Astrocyte of the hippocampus (primary cell): ENCODE measurements at regions not wholly inside any gene's neighbourhood (a gene's known extent, or its start where the extent isn't known, plus 50 kb on each side); places are given as distances from the start of the nearest gene placed in this dataset.

Experiments used
- DNase-seq: peaks from one replicate; pipeline ENCODE4 v3.0.0; 2011; ENCODE audit warnings: low read depth, low spot score

GRCh38 chr6:134466771-134467525 is 149.0 kb upstream of the SGK1 start:
- no peak for DNase-seq

GRCh38 chr6:134464690-134465411 is 146.9 kb upstream of the SGK1 start:
- peak; percentile 90 for DNase-seq

- no peak for DNase-seq
Measured at GRCh38 chr6:134458857-134459657, 141.1 kb upstream of the SGK1 start.

DNA sequence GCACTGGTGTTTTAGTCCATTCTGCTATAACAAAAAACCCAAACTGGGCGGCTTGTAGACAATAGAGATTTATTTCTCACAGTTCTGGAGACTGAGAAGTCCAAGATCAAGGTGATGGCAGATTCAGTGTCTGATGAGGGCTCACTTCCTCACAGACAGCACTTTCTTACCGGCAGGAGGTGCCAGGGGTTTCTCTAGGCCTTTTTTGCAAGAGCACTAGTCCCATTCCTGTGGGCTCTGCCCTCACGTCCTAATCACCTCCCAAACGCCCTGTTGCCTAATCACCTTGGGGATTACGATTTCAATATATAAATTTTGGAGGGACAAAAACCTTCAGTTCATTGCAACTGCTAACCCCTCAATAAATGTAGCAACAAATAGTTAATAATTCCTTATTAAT is 140.0 kb upstream of the SGK1 start:
- DNase-seq, result no peak

DNA sequence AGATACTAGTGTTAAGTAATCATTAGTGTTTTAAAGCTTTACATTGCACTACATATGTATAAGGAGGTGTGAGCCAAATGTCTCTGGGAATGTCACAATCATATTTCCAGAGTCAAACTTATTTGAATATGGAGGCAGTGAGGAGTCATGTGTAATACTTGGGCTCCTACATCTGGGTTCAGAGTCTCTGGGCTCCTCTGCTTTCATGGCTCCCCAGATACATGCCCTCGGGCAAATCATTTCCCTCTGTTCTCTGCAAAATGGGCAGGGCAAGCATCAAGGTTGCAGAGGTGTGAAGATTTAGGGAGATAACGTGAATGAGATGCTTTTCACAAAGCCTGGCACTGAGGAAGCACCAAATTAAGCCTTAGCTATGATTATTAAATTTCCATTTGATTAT is 138.3 kb upstream of the SGK1 start:
- DNase-seq, result no peak

DNA sequence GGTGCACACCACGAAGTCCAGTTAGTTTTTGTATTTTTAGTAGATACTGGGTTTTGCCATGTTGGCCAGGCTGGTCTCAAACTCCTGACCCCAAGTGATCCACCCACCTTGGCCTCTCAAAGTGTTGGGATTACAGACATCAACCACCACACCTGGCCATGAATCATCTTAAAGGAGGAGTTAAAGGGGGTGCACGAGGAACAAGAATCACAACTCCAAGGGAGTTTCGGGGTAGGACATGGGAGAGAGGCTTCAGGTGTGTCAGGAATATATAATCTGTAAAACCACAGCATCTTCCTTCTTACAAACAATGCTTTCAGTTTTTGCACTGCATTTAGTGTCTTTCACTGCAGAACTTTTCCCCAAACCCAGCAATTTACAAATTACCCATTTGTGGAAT is 137.4 kb upstream of the SGK1 start:
- no peak for DNase-seq

DNA sequence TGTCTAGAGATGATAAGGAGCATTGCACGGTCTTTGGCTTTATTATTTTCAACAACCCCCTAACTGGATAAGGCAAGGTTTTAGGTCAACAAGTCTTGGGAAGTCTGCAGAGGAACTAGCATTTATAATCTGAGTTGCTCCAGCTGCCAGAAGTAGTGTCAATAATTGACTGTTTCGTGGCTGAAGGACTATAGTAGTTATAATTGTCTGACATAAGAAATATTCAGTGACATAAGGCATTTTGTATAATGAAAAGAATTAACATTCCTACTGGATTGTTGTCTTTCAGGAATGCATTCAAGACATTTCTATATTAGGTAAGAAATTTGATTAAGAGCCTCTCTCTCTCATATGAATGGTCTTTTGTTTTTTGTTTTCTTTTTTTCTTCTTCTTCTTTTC is 136.9 kb upstream of the SGK1 start:
- no peak for DNase-seq

DNA sequence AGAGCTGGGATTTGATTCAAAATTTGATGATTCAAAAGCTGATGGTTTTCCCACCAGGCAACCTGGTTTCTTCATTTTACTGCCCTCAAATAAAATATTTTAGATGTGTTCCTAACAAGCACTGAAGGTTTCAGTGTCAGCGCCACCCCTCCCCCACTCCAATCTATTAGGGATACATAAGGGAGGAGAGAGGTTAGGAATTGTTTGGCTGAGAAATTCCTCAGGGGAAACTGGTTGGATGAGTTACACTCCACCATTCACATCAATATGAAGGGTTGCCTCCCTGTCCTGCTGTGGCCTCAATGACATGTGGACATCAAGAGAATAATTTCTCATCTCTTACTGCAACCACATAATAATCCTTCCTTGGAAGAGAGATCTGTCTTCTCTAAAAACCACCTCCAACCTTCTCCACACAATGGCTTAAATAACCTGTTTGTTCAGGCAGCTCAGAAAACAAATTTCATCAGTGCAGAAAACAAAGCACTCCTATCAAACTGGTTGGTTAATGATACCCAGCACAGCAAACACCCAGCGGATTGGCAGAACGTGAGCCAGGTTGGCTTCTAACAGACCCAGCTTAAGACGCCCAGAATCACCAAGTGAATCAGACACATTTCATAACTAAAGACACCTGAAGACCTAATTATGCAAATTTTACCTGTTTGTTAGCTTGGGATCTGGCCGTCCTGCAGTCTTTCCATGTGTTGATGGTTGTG is 136.0 kb upstream of the SGK1 start:
- no peak for DNase-seq

DNA sequence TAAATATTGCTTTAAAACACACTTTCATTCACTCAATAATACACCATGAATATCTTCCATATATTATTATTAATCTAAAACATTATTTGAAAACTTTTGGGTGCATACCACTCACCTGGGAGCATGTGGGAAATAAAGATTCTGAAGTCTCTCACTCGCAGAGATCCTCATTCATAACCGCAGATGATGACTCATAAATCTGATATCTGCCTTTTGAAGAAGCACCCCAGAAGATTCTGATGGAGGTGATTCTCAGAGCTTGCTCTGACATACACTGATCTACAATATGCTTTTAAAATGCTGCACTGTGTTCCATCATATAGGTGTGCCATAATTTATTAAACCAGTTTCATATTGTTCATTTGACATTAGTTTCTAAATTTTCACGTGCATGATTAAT is 135.0 kb upstream of the SGK1 start:
- no peak for DNase-seq

GRCh38 chr6:134451529-134451928 is 133.6 kb upstream of the SGK1 start:
- no peak for DNase-seq

DNA sequence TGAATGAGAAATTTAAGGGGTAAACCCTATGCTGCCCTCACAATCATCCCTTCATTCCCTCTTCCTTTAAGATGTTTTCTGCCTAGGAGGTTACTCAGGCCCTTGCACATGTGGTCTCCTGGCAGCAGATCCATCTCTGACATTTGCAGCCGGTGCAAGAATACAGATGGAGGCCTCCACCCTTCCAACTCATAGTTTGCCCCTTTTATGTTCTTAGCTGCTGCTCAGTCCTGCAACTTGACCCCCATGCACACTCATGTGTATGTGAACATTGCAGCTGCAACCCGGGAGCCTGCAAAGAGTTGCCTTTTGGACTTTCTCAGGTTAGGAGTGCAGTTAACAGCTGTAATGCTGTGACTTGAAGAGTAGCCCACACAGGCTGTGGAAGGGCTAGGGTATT is 131.9 kb upstream of the SGK1 start:
- DNase-seq, result no peak

GRCh38 chr6:134449004-134449403 is 131.1 kb upstream of the SGK1 start:
- no peak for DNase-seq

- DNase-seq, result no peak
Measured at GRCh38 chr6:134447883-134448387, 130.0 kb upstream of the SGK1 start.

DNA sequence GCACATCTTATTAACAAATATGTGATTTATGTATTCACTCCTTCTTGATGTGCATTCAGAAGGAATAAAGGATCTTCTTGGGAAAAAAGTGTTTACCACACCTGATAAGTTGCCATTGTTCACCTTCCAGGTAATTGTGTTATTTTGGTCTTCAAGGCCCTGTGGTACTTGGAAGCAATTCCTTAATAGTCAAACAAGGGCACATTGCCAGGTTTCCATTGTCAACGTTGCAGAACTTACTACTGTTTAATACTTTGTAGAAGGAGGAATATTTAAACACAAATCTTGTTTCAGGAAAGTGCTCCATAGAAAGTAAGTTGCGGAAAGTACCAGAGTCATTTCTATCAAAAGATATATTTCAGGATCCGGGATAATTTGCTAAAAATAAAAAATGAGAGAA is 129.5 kb upstream of the SGK1 start:
- DNase-seq, result peak; percentile 43

- no peak for DNase-seq
Measured at GRCh38 chr6:134446896-134447295, 129.0 kb upstream of the SGK1 start.

DNA sequence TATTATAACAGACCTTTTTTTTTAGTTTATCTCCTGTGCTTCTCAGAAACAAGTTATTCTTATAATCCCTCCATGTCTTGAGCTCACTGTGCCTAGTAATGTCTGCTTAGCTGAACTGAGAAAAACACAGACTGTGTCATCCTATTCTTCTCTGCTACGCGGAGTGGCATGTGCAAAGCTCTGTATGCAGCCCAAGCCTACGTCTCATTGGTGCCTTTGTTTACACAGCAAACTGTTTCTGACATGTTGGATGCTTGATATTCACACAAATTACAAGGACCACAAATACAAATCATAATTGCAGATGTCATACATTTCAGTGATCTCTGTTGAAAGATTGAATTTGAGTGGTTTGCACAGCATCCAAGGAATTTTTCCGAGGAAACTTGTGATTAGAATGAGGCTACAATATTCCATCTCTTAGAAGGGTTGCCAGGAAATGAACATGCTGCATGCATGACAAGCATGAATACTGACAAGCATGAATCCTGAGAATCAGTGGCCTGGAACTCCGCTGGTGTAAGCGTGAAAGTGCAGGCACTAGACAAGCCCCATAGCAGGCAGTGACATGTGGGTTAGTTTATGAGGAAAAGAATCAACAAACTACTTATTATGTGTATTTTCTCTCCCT is 128.4 kb upstream of the SGK1 start:
- DNase-seq, result peak; percentile 23

DNA sequence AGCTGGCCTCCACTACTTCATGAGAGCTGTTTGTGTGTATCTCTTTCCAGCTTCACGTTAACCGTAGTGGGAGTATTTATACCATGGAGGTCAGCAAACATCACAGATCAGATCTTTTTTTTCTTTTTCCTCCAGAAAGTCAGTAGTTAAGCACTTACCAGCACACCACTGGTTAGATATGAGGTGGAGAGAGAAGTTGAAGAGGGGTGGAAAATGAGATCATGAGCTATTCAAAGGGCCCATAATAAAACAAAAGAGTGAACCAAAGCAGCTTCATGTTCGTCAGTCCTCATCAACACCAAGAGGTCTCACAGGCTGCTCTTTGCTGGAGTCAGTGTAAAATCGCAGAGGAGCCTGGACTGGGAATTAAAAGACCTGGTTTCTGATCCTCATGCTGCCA is 125.1 kb upstream of the SGK1 start:
- DNase-seq, result no peak

DNA sequence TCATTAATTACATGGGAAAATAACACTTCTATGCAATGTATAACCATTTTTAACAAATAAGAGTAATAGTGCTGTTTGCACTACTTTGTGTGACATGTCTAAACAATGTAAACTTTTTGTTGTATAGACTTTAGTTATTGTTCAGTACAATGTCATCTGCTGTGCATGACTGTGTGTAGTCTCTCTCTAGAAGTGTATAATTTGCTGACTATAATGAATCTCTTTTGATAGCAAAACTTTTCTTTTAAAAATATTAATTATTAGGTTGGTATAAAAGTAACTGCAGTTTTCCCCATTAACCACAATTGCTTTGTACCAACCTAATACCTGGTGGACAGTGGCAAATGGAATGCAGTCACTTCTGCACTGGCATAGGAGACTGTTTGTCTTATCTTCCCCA is 124.2 kb upstream of the SGK1 start:
- DNase-seq, result no peak

GRCh38 chr6:134438837-134439236 is 120.9 kb upstream of the SGK1 start:
- DNase-seq, result no peak

DNA sequence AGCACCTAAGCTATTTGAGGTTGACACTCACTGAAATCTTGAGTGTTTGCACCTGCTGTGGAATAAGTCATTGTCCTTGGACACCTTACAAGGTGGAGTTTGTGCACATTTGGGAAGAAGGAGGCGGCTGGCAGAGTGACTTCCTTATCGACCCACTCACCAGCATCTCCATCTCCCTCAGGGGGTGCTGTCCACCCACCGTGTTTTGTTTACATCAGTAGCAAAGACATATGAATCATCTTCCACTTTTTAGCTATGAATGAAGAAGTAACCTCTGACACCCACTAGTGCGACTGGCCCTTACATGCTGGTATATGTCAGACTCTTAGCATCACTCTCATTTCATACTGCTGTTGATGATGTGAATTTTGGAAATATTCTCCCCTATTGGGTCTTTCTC is 119.5 kb upstream of the SGK1 start:
- no peak for DNase-seq

DNA sequence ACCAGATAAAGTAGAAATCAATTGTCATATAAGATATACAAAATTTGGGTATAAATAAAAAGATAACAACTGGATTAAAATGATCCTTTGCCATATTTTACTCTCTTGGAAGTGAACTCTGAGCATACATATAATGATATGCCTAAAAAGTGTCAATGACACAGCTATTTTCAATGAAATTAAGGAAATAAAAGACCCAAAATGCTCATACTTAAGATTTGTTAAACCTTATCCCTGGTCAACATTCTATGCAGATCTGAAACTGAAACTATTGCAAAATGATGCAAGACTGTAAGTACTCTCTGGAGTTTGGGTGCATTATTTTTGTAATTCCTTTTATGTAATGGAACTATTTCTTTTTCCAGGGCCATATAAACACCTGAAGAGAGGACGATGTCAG is 119.0 kb upstream of the SGK1 start:
- peak; percentile 20 for DNase-seq
